K562 (cell line): ENCODE measurements at regions not wholly inside any gene's neighbourhood (a gene's known extent, or its start where the extent isn't known, plus 50 kb on each side); places are given as distances from the start of the nearest gene placed in this dataset.

Experiments used
- ATAC-seq: fragments of 200-7000 bp; cut with Tn5 transposase; 3 replicates; pipeline ENCODE4 v1.9.1; 2020; ENCODE audit warnings: moderate library complexity
- BruUV-seq: library from RNA; stranded (reverse); fragments of 400-500 nt; replicated peaks from 2 replicates; lab custom pipeline; 2021; lab: Mats Ljungman, UMichigan
- CTCF ChIA-PET: fragments of 300-600 bp; formaldehyde crosslinking; extraction: SDS; loops from one replicate; lab custom pipeline; 2021; ENCODE audit warnings: low intra/inter-chr PET ratio; lab: Yijun Ruan, JAX
- POLR2A ChIA-PET: fragments of 300-600, 350-650 bp; sonication (Branson Sonifier 250); formaldehyde crosslinking; extraction: SDS; loops from one replicate; lab custom pipeline; 2021; ENCODE audit warnings: antibody characterized with exemption, inconsistent platforms; lab: Yijun Ruan, JAX
- DNase-seq, 4 experiments: peaks; one replicate each; pipeline versions ENCODE4 v3.0.0 to v3.0.0-alpha.2; 2011 to 2018; ENCODE audit warnings: low spot score in 3 of 4, mixed read lengths in 3 of 4; ENCODE audit errors: extremely low read depth in 1 of 4
- FAIRE-seq: peaks from 2 replicates; lab custom pipeline; 2011; peaks lifted over from hg19 to GRCh38; lab: Jason Lieb, UNC
- H2AFZ ChIP-seq: 2 replicates; pipeline ENCODE4 v1.6.0; 2011; ENCODE audit warnings: low read depth, low read length, control low read depth, inconsistent platforms
- H3K27ac ChIP-seq: fragments of 200-600 bp; 3 replicates; pipeline ENCODE4 v1.8.0; 2011; ENCODE audit warnings: low read depth, mild to moderate bottlenecking, control low read depth, inconsistent platforms, low read length, moderate library complexity, mixed read lengths; ENCODE audit errors: extremely low read depth
- H3K27me3 ChIP-seq, 2 experiments: fragments of 300-600 bp in 1 of 2; 2 replicates in 1 of 2; 3 replicates in 1 of 2; pipeline versions ENCODE4 v1.6.0 to v1.8.0; 2011; ENCODE audit warnings: inconsistent platforms in 2 of 2, low read length in 2 of 2, mild to moderate bottlenecking in 1 of 2, mixed read lengths in 1 of 2, moderate library complexity in 1 of 2; ENCODE audit not compliant: control insufficient read depth in 2 of 2, insufficient read depth in 2 of 2
- H3K36me3 ChIP-seq: fragments of 300-600 bp; 3 replicates; pipeline ENCODE4 v1.8.0; 2011; ENCODE audit warnings: mild to moderate bottlenecking, low read length, inconsistent platforms; ENCODE audit not compliant: control insufficient read depth, insufficient read depth
- H3K4me1 ChIP-seq, 2 experiments: fragments of 200-600 bp in 1 of 2; replicated peaks in 1 of 2; 2 replicates in 1 of 2; 3 replicates in 1 of 2; pipeline versions ENCODE4 v1.5.1 to v1.8.0; 2011; ENCODE audit warnings: inconsistent platforms in 2 of 2, low read length in 2 of 2, mild to moderate bottlenecking in 1 of 2, mixed read lengths in 1 of 2, moderate library complexity in 1 of 2; ENCODE audit not compliant: control insufficient read depth in 2 of 2, insufficient read depth in 2 of 2
- H3K4me2 ChIP-seq: 2 replicates; pipeline ENCODE4 v1.6.1; 2011; ENCODE audit warnings: low read length, control low read depth, inconsistent platforms, mixed read lengths; ENCODE audit not compliant: insufficient read depth
- H3K4me3 ChIP-seq: fragments of 200-600 bp; sonication (generic), shearing (Covaris generic); 2 replicates; pipeline ENCODE4 v1.5.1; 2016; ENCODE audit warnings: control low read depth, inconsistent platforms
- H3K79me2 ChIP-seq: fragments of 200-600 bp; 3 replicates; pipeline ENCODE4 v1.8.0; 2011; ENCODE audit warnings: low read length, inconsistent platforms; ENCODE audit not compliant: control insufficient read depth, insufficient read depth
- H3K9ac ChIP-seq, 2 experiments: 2 replicates each; pipeline versions ENCODE4 v1.6.0 to v1.6.1; 2011; ENCODE audit warnings: low read depth in 2 of 2, low read length in 2 of 2, control low read depth in 1 of 2, inconsistent platforms in 1 of 2, mild to moderate bottlenecking in 1 of 2, mixed read lengths in 1 of 2; ENCODE audit not compliant: insufficient read depth in 1 of 2
- H3K9me1 ChIP-seq: one replicate; pipeline ENCODE4 v1.6.0; 2011; ENCODE audit warnings: inconsistent platforms, mild to moderate bottlenecking, low read length, moderate library complexity; ENCODE audit not compliant: control insufficient read depth, insufficient read depth
- H3K9me3 ChIP-seq: replicated peaks from 2 replicates; pipeline ENCODE4 v1.5.1; 2011; ENCODE audit warnings: low read depth, low read length, inconsistent platforms; ENCODE audit not compliant: control insufficient read depth, insufficient read depth
- H4K20me1 ChIP-seq: replicated peaks from 2 replicates; pipeline ENCODE4 v1.6.1; 2011; ENCODE audit warnings: low read length, inconsistent platforms, mixed read lengths; ENCODE audit not compliant: control insufficient read depth, insufficient read depth
- ARNT ChIP-seq, 2 experiments: fragments of 450-650 bp; IDR thresholded peaks; 2 replicates each; pipeline ENCODE4 v1.6.1; 2016; ENCODE audit warnings: mild to moderate bottlenecking in 1 of 2
- HEY1 ChIP-seq: fragments of 250-450 bp; sonication (Bioruptor Pico); IDR thresholded peaks from 2 replicates; pipeline ENCODE4 v1.5.0; 2020; ENCODE audit warnings: mild to moderate bottlenecking, moderate library complexity, borderline replicate concordance
- HNRNPH1 ChIP-seq: fragments of 200-400 bp; formaldehyde crosslinking; optimal IDR thresholded peaks from 2 replicates; pipeline ENCODE3; 2017; ENCODE audit warnings: low read depth, mild to moderate bottlenecking, low read length, moderate library complexity
- MYBL2 ChIP-seq, 2 experiments: fragments of 450-650 bp in 1 of 2; sonication (generic) in 1 of 2; formaldehyde crosslinking in 1 of 2; IDR thresholded peaks; 2 replicates each; pipeline versions ENCODE4 v1.6.1 to v1.8.1; 2017 to 2022; ENCODE audit warnings: borderline replicate concordance in 1 of 2, inconsistent platforms in 1 of 2, low read depth in 1 of 2, mild to moderate bottlenecking in 1 of 2, missing genetic modification reagents in 1 of 2, moderate library complexity in 1 of 2
- NR4A1 ChIP-seq, 2 experiments: fragments of 250-450 bp in 1 of 2; fragments of 450-650 bp in 1 of 2; sonication (Bioruptor Pico) in 1 of 2; IDR thresholded peaks; 2 replicates each; pipeline versions ENCODE4 v1.4.0 to v1.6.1; 2016 to 2020; ENCODE audit warnings: mild to moderate bottlenecking in 2 of 2, missing compliant biosample characterization in 1 of 2, missing genetic modification characterization in 1 of 2, moderate library complexity in 1 of 2
- SRSF7 ChIP-seq: fragments of 200-400 bp; formaldehyde crosslinking; optimal IDR thresholded peaks from 2 replicates; pipeline ENCODE3; 2017; ENCODE audit warnings: mild to moderate bottlenecking, low read depth, low read length
- XRCC3 ChIP-seq: fragments of 450-650 bp; IDR thresholded peaks from 2 replicates; pipeline ENCODE4 v1.6.1; 2017; ENCODE audit warnings: mild to moderate bottlenecking, moderate library complexity
- ZNF232 ChIP-seq: sonication (generic); formaldehyde crosslinking; IDR thresholded peaks from 2 replicates; pipeline ENCODE4 v1.8.0; 2022; ENCODE audit warnings: mild to moderate bottlenecking, missing genetic modification reagents
- ZNF316 ChIP-seq: fragments of 450-650 bp; IDR thresholded peaks from 2 replicates; pipeline ENCODE4 v1.6.1; 2016
- ZNF586 ChIP-seq: fragments of 450-650 bp; formaldehyde crosslinking; conservative IDR thresholded peaks from 2 replicates; pipeline ENCODE4 v1.4.0; 2020; ENCODE audit warnings: mild to moderate bottlenecking, moderate library complexity
- ZNF695 ChIP-seq: fragments of 450-650 bp; formaldehyde crosslinking; IDR thresholded peaks from 2 replicates; pipeline ENCODE4 v1.4.0; 2020; ENCODE audit warnings: mild to moderate bottlenecking, moderate library complexity
- ZSCAN29 ChIP-seq: fragments of 450-650 bp; IDR thresholded peaks from 2 replicates; pipeline ENCODE4 v1.6.1; 2017
- WGBS: fragments of 100-300 bp; shearing (Covaris generic); methylation state at CpG from one replicate; pipeline ENCODE4 v1.1.6; 2016; ENCODE audit warnings: low coverage, mixed read lengths; ENCODE audit not compliant: insufficient coverage; ENCODE audit errors: missing lambda C conversion rate; 5-methylcytosine and 5-hydroxymethylcytosine counted together
- in situ Hi-C: fragments of 300-500 bp; cut with MboI; formaldehyde crosslinking; loops from 4 replicates; pipeline ENCODE4 v1.15.0; 2018; ENCODE audit warnings: inconsistent platforms, mixed read lengths
- intact Hi-C: fragments of 100-400 bp; cut with micrococcal nuclease; formaldehyde crosslinking; loops from 2 replicates; pipeline ENCODE4 v1.14.2; 2022

DNA sequence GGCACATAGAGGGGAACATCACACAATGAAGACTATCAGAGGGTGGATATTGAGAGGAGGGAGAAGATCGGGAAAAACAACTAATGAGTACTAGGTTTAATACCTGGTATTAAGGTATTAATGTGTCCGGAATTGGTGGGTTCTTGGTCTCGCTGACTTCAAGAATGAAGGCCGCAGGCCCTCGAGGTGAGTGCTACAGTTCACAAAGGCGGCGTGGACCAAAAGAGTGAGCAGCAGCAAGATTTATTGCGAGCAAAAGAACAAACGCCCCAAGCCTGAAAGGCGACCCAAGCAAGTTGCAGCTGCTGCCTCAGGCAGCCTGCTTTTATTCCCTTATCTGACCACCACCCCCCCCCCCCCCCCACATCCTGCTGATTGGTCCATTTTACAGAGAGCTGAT is 2022.8 kb downstream of the NCAM2 start (continued):
- TF ChIP-seq ZSCAN29 (no peak), HNRNPH1 (no peak), MYBL2 (IDR thresholded peaks at IDR 0.05; ENCODE audit: low read depth) (no peak), MYBL2 (CRISPR knock-in tag; IDR thresholded peaks at IDR 0.05; ENCODE audit: borderline replicate concordance) (no peak), ZNF232 (CRISPR knock-in tag) (no peak)

- WGBS = 13% methylated on average over 33 of the region's 37 CpGs
- H3K36me3 ChIP-seq = no peaks in the 10 kb centered on the region
- H3K9me3 ChIP-seq = no peaks in the 10 kb centered on the region
- no peak overlapping the region for H3K9ac ChIP-seq
- ChIA-PET POLR2A (no interaction called here), CTCF (no interaction called here)
- H3K4me1 ChIP-seq = no peaks in the 10 kb centered on the region
- H3K27me3 ChIP-seq = no peaks in the 10 kb centered on the region
- in situ Hi-C loops = no loop called here
- no peak overlapping the region for H3K27ac ChIP-seq
- DNase-seq (no peak), ATAC-seq (no peak), FAIRE-seq (no peak)
- no peak for TF ChIP-seq SRSF7
- no peak for TF ChIP-seq ZNF316
- no peak overlapping the region for H2AFZ ChIP-seq
- H3K79me2 ChIP-seq = no peaks in the 10 kb centered on the region
- H3K9me1 ChIP-seq = no peaks in the 10 kb centered on the region
- BruUV-seq = no TSS peak
- H4K20me1 ChIP-seq = no peaks in the 10 kb centered on the region
- no peak overlapping the region for H3K4me3 ChIP-seq
- no peak overlapping the region for H3K4me2 ChIP-seq
- intact Hi-C loops = no loop called here
Observed at GRCh38 chr21:23021481-23021880, 2023.3 kb downstream of the NCAM2 start.

DNA sequence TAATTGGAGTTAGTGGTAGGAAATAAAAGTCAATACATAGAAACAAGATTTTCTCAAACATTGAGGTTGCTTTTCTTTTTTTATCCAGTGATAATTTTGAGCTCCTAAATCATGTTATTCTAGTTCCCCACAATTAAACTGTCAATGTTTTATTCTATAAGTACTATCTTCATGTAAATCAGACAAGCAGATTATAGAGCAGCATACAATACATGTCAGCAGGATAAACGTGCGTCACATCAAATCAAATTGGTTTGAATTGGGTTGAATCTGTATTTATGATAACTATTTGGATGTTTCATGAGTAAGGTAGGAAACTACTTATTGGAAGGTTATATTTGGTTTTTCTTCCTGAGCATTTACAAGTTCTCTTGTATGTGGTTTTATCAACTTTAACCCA is 2028.7 kb downstream of the NCAM2 start:
- ChIA-PET POLR2A (no interaction called here), CTCF (no interaction called here)
- BruUV-seq = no TSS peak
- no peaks in the 10 kb centered on the region for H3K27me3 ChIP-seq
- no peaks in the 10 kb centered on the region for H3K79me2 ChIP-seq
- no peak overlapping the region for H3K9ac ChIP-seq
- WGBS = 3% methylated on average over 2 of the region's 2 CpGs
- H3K4me2 ChIP-seq = no peak overlapping the region
- in situ Hi-C loops = no loop called here
- H4K20me1 ChIP-seq = no peaks in the 10 kb centered on the region
- ATAC-seq (no peak), FAIRE-seq (no peak), DNase-seq (no peak)
- no peak overlapping the region for H3K4me3 ChIP-seq
- no peak overlapping the region for H3K27ac ChIP-seq
- no peak overlapping the region for H2AFZ ChIP-seq
- no peaks in the 10 kb centered on the region for H3K9me1 ChIP-seq
- intact Hi-C loops = no loop called here
- no peaks in the 10 kb centered on the region for H3K4me1 ChIP-seq
- H3K36me3 ChIP-seq = no peaks in the 10 kb centered on the region
- H3K9me3 ChIP-seq = 0 out of 2 replicates have a peak, but pooled peaks cover 2% of the 10 kb centered on the region
- TF ChIP-seq NR4A1 (CRISPR knock-in tag; IDR thresholded peaks at IDR 0.05) = no peak
- no peak for TF ChIP-seq NR4A1 (tag; IDR thresholded peaks at IDR 0.05)
- no peak for TF ChIP-seq XRCC3
- no peak for TF ChIP-seq ZNF695 (CRISPR knock-in tag)
- TF ChIP-seq ZNF586 = no peak
- TF ChIP-seq ARNT (IDR thresholded peaks at IDR 0.05) = no peak
- no peak for TF ChIP-seq MYBL2 (IDR thresholded peaks at IDR 0.05; ENCODE audit: low read depth)
- no peak for TF ChIP-seq MYBL2 (CRISPR knock-in tag; IDR thresholded peaks at IDR 0.05; ENCODE audit: borderline replicate concordance)
- no peak for TF ChIP-seq HEY1 (CRISPR knock-in tag)
